SHP77 treated with DMSO at 0.1 percent for 48 hours (cell line): ENCODE measurements at regions not wholly inside any gene's neighbourhood (a gene's known extent, or its start where the extent isn't known, plus 50 kb on each side); places are given as distances from the start of the nearest gene placed in this dataset.

Experiments used
- DNase-seq: peaks from one replicate; lab custom pipeline; 2025; lab: John Stamatoyannopoulos, UW

GRCh38 chr1:229111703-229112319, 159.1 kb upstream of the RAB4A start:
- no peak for DNase-seq

GRCh38 chr1:229112832-229113548, 157.9 kb upstream of the RAB4A start:
- no peak for DNase-seq

GRCh38 chr1:229114315-229114714, 156.6 kb upstream of the RAB4A start:
- DNase-seq, result no peak

GRCh38 chr1:229114850-229115365, 156.0 kb upstream of the RAB4A start:
- DNase-seq, result no peak

GRCh38 chr1:229116114-229116513, 154.8 kb upstream of the RAB4A start:
- DNase-seq, result no peak

GRCh38 chr1:229117664-229118300, 153.1 kb upstream of the RAB4A start:
- DNase-seq, result no peak

GRCh38 chr1:229118477-229119061, 152.3 kb upstream of the RAB4A start:
- no peak for DNase-seq

- no peak for DNase-seq
These were observed 151.8 kb upstream of the RAB4A start for GRCh38 chr1:229119161-229119560.

- DNase-seq, result no peak
These were observed 151.0 kb upstream of the RAB4A start for GRCh38 chr1:229119876-229120275.

- no peak for DNase-seq
These were observed 149.0 kb upstream of the RAB4A start for GRCh38 chr1:229121845-229122436.

GRCh38 chr1:229122606-229123005, 148.3 kb upstream of the RAB4A start:
- DNase-seq, result no peak

- no peak for DNase-seq
These were observed 146.8 kb upstream of the RAB4A start for GRCh38 chr1:229124116-229124515.

- no peak for DNase-seq
These were observed 146.3 kb upstream of the RAB4A start for GRCh38 chr1:229124520-229125124.

GRCh38 chr1:229127301-229127700, 143.6 kb upstream of the RAB4A start:
- no peak for DNase-seq

- DNase-seq, result no peak
These were observed 142.8 kb upstream of the RAB4A start for GRCh38 chr1:229128066-229128608.

- DNase-seq, result no peak
These were observed 141.4 kb upstream of the RAB4A start for GRCh38 chr1:229129301-229130027.

- DNase-seq, result no peak
These were observed 140.8 kb upstream of the RAB4A start for GRCh38 chr1:229130028-229130668.

GRCh38 chr1:229131243-229132105, 139.4 kb upstream of the RAB4A start:
- no peak for DNase-seq

- DNase-seq, result no peak
These were observed 138.8 kb upstream of the RAB4A start for GRCh38 chr1:229132106-229132443.

- DNase-seq, result no peak
These were observed 138.2 kb upstream of the RAB4A start for GRCh38 chr1:229132706-229133105.
